Panc1 (cell line): ENCODE measurements at regions not wholly inside any gene's neighbourhood (a gene's known extent, or its start where the extent isn't known, plus 50 kb on each side); places are given as distances from the start of the nearest gene placed in this dataset.
"Not testable (repeated sequence)": the region's sequence is repeated elsewhere in the genome, so short reads cannot be mapped to it uniquely, and the experiment has no call there.

Experiments
- ATAC-seq: fragments of 200-7000 bp; cut with Tn5 transposase; 2 replicates; pipeline ENCODE4 v1.9.1; 2020; ENCODE audit warnings: mild to moderate bottlenecking, moderate library complexity
- BruUV-seq: library from RNA; stranded (reverse); fragments of 400-500 nt; replicated peaks from 2 replicates; lab custom pipeline; 2021; lab: Mats Ljungman, UMichigan
- CTCF ChIA-PET: fragments of 300-600 bp; sonication (Branson Sonifier 250); formaldehyde crosslinking; loops from one replicate; lab custom pipeline; 2022; ENCODE audit warnings: antibody characterized with exemption; lab: Charles Lee
- POLR2A ChIA-PET: fragments of 300-600 bp; sonication (Branson Sonifier 250); formaldehyde crosslinking; loops from one replicate; lab custom pipeline; 2022; ENCODE audit warnings: antibody characterized with exemption; lab: Charles Lee
- DNase-seq: peaks from one replicate; pipeline ENCODE4 v3.0.0-alpha.2; 2010; ENCODE audit warnings: low read depth, low spot score
- H3K27ac ChIP-seq: 2 replicates; pipeline ENCODE4 v1.5.1; 2011; ENCODE audit warnings: mild to moderate bottlenecking, low read length, inconsistent platforms
- H3K27me3 ChIP-seq: fragments of 200-500 bp; sonication (Bioruptor generic); 2 replicates; pipeline ENCODE4 v1.6.0; 2014; ENCODE audit warnings: low read length, inconsistent platforms; ENCODE audit not compliant: control insufficient read depth, insufficient read depth
- H3K36me3 ChIP-seq: fragments of 200-500 bp; sonication (Bioruptor generic); 2 replicates; pipeline ENCODE4 v1.5.1; 2014; ENCODE audit warnings: inconsistent platforms, mild to moderate bottlenecking, low read length, moderate library complexity; ENCODE audit not compliant: control insufficient read depth, insufficient read depth
- H3K4me1 ChIP-seq: 2 replicates; pipeline ENCODE4 v1.5.1; 2011; ENCODE audit warnings: inconsistent platforms, mild to moderate bottlenecking, low read length, moderate library complexity; ENCODE audit not compliant: control insufficient read depth, insufficient read depth
- H3K4me3 ChIP-seq, 2 experiments: 2 replicates each; pipeline ENCODE4 v1.5.1; 2011 to 2012; ENCODE audit warnings: low read depth in 2 of 2, low read length in 2 of 2, mild to moderate bottlenecking in 2 of 2, inconsistent platforms in 1 of 2, moderate library complexity in 1 of 2
- H3K9me3 ChIP-seq: fragments of 200-500 bp; sonication (Bioruptor generic); 2 replicates; pipeline ENCODE4 v1.5.1; 2014; ENCODE audit warnings: low read depth, mild to moderate bottlenecking, inconsistent platforms, low read length, moderate library complexity; ENCODE audit not compliant: control insufficient read depth, insufficient read depth
- POLR2AphosphoS5 ChIP-seq: IDR thresholded peaks from 2 replicates; pipeline ENCODE4 v1.6.1; 2012; ENCODE audit warnings: mild to moderate bottlenecking, low read depth, low read length, moderate library complexity
- SIN3A ChIP-seq: IDR thresholded peaks from 2 replicates; pipeline ENCODE4 v1.6.1; 2012; ENCODE audit warnings: low read depth, mild to moderate bottlenecking, low read length, moderate library complexity, borderline replicate concordance; ENCODE audit not compliant: insufficient read depth
- TCF7L2 ChIP-seq: IDR thresholded peaks from 2 replicates; pipeline ENCODE4 v1.6.1; 2011; ENCODE audit warnings: mild to moderate bottlenecking, low read depth, low read length, inconsistent platforms
- in situ Hi-C: cut with HindIII; loops from 2 replicates; pipeline ENCODE4 v1.10.0; 2016; ENCODE audit warnings: low sequenced_read_pairs, low pct_unique_long_range_greater_than_20kb
- intact Hi-C: fragments of 100-400 bp; cut with micrococcal nuclease; formaldehyde crosslinking; loops from one replicate; pipeline ENCODE4 v1.10.0; 2022; ENCODE audit not compliant: unreplicated experiment
- TF ChIP-seq, protein P1 (sequence below): fragments of 450-650 bp; IDR thresholded peaks from 2 replicates; pipeline ENCODE4 v1.5.1; 2017; ENCODE audit warnings: mild to moderate bottlenecking
- TF ChIP-seq, protein P2 (sequence below), 2 experiments: IDR thresholded peaks; 2 replicates each; pipeline ENCODE4 v1.6.1; 2011 to 2012; ENCODE audit warnings: low read depth in 2 of 2, control low read depth in 1 of 2, low read length in 1 of 2, mild to moderate bottlenecking in 1 of 2, moderate library complexity in 1 of 2; ENCODE audit not compliant: insufficient read depth in 1 of 2

DNA sequence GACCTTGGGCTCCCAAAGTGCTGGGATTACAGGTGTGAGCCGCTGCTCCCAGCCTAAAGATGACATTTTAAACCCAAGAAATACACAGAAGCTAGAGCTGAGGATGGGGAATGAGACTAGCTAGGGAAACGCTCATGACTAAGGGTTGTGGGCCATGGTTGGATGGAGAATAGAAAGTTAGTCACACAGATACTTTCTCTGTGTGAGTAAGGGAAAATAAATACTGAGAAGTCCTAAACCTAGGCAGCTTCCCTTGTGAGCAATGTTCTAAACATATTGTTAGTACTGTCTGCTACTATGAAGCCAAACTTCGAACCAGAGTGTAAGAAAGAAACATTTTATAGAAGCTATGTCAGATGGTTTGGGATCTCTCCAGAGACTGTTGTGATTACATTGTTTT lies 304.8 kb upstream of the STAC start:
- Histone ChIP-seq H3K27me3 (no peaks in the 10 kb centered on the region), H3K9me3 (no peaks in the 10 kb centered on the region), H3K27ac (no peak overlapping the region), H3K4me3 (no peak overlapping the region), H3K36me3 (no peaks in the 10 kb centered on the region), H3K4me1 (no peaks in the 10 kb centered on the region)
- POLR2A ChIA-PET: no interaction called here
- ATAC-seq: no peak
- TF ChIP-seq POLR2AphosphoS5 (no peak), SIN3A (no peak), TCF7L2 (no peak)
- TF ChIP-seq, protein P1, sequence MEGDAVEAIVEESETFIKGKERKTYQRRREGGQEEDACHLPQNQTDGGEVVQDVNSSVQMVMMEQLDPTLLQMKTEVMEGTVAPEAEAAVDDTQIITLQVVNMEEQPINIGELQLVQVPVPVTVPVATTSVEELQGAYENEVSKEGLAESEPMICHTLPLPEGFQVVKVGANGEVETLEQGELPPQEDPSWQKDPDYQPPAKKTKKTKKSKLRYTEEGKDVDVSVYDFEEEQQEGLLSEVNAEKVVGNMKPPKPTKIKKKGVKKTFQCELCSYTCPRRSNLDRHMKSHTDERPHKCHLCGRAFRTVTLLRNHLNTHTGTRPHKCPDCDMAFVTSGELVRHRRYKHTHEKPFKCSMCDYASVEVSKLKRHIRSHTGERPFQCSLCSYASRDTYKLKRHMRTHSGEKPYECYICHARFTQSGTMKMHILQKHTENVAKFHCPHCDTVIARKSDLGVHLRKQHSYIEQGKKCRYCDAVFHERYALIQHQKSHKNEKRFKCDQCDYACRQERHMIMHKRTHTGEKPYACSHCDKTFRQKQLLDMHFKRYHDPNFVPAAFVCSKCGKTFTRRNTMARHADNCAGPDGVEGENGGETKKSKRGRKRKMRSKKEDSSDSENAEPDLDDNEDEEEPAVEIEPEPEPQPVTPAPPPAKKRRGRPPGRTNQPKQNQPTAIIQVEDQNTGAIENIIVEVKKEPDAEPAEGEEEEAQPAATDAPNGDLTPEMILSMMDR: no peak
- TF ChIP-seq, protein P2, sequence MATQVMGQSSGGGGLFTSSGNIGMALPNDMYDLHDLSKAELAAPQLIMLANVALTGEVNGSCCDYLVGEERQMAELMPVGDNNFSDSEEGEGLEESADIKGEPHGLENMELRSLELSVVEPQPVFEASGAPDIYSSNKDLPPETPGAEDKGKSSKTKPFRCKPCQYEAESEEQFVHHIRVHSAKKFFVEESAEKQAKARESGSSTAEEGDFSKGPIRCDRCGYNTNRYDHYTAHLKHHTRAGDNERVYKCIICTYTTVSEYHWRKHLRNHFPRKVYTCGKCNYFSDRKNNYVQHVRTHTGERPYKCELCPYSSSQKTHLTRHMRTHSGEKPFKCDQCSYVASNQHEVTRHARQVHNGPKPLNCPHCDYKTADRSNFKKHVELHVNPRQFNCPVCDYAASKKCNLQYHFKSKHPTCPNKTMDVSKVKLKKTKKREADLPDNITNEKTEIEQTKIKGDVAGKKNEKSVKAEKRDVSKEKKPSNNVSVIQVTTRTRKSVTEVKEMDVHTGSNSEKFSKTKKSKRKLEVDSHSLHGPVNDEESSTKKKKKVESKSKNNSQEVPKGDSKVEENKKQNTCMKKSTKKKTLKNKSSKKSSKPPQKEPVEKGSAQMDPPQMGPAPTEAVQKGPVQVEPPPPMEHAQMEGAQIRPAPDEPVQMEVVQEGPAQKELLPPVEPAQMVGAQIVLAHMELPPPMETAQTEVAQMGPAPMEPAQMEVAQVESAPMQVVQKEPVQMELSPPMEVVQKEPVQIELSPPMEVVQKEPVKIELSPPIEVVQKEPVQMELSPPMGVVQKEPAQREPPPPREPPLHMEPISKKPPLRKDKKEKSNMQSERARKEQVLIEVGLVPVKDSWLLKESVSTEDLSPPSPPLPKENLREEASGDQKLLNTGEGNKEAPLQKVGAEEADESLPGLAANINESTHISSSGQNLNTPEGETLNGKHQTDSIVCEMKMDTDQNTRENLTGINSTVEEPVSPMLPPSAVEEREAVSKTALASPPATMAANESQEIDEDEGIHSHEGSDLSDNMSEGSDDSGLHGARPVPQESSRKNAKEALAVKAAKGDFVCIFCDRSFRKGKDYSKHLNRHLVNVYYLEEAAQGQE (IDR thresholded peaks at IDR 0.05; ENCODE audit: insufficient read depth in 1 of 2, low read depth in 2 of 2, low read length in 1 of 2): no peak
- in situ Hi-C loops (no loop called here), intact Hi-C loops (no loop called here)
- BruUV-seq: no TSS peak
- CTCF ChIA-PET: no interaction called here
- DNase-seq: no peak

DNA sequence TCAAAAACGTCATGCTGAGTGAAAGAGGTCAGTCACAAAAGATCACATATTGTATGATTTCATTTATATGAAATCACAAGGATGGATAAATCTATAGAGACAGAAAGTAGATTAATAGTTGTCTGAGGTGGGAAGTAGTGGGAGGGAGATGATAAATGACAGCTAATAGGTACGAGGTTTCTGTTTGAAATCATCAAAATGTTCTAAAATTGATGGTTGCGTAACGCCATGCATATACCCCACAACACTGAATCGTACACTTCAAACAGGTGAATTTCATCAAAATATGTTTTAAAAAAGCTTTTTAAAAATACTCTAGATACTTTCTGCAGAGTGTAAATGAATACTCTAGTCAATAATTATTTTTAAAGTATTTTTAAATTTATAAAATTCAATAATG lies 303.0 kb upstream of the STAC start:
- ChIA-PET CTCF (no interaction called here), POLR2A (no interaction called here)
- no peaks in the 10 kb centered on the region for H3K27me3 ChIP-seq
- DNase-seq (no peak), ATAC-seq (no peak)
- H3K9me3 ChIP-seq: no peaks in the 10 kb centered on the region
- TF ChIP-seq, protein P2 (IDR thresholded peaks at IDR 0.05; ENCODE audit: insufficient read depth in 1 of 2, low read depth in 2 of 2, low read length in 1 of 2): no peak
- no TSS peak for BruUV-seq
- H3K4me3 ChIP-seq: no peak overlapping the region
- in situ Hi-C loops (no loop called here), intact Hi-C loops (no loop called here)
- H3K36me3 ChIP-seq: no peaks in the 10 kb centered on the region
- H3K4me1 ChIP-seq: no peaks in the 10 kb centered on the region
- H3K27ac ChIP-seq: no peak overlapping the region

DNA sequence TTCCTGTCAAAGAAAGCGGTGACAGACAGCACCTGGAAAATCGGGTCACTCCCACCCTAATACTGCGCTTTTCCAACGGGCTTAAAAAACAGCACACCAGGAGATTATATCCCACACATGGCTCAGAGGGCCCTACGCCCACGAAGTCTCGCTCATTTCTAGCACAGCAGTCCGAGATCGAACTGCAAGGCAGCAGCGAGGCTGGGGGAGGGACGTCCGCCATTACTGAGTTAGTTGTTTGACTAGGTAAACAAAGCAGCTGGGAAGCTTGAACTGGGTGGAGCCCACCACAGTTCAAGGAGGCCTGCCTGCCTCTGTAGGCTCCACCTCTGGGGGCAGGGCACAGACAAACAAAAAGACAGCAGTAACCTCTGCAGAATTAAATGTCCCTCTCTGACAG lies 297.3 kb upstream of the STAC start:
- H3K4me3 ChIP-seq, intact Hi-C loops, H3K4me1 ChIP-seq, ATAC-seq, H3K9me3 ChIP-seq, H3K27ac ChIP-seq, in situ Hi-C loops, POLR2A ChIA-PET, CTCF ChIA-PET, H3K27me3 ChIP-seq, DNase-seq, H3K36me3 ChIP-seq, BruUV-seq: not testable (repeated sequence)
